GM11168 (cell line): ENCODE measurements at regions not wholly inside any gene's neighbourhood (a gene's known extent, or its start where the extent isn't known, plus 50 kb on each side); places are given as distances from the start of the nearest gene placed in this dataset.
"Not testable (repeated sequence)": the region's sequence is repeated elsewhere in the genome, so short reads cannot be mapped to it uniquely, and the experiment has no call there.

Source experiments
- in situ Hi-C: fragments of 300-500 bp; cut with MboI; formaldehyde crosslinking; loops from one replicate; pipeline ENCODE4 v1.12.0; 2022; ENCODE audit warnings: low sequenced_read_pairs; ENCODE audit not compliant: unreplicated experiment

DNA sequence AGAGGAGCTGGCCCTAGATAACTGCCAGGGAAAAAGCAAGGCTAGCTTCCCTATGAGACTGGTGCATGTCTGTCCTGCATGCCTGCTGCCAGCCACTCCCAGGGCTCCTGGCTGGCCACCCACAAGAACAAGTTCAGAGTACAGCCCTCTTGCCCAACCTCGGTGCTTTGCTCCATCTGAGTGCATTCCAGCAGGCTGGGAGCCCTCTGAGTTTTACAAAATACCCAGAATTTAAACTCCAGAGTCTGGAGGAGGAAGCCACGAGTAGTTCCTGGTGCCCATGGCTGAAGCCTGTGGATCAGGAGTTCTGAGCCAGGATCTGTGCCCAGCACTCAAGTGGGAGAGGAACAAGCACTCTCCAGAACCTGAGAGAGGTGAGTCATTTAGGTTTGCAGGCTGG is 111.6 kb downstream of the MAGEE2 start:
- in situ Hi-C loops = no loop called here

DNA sequence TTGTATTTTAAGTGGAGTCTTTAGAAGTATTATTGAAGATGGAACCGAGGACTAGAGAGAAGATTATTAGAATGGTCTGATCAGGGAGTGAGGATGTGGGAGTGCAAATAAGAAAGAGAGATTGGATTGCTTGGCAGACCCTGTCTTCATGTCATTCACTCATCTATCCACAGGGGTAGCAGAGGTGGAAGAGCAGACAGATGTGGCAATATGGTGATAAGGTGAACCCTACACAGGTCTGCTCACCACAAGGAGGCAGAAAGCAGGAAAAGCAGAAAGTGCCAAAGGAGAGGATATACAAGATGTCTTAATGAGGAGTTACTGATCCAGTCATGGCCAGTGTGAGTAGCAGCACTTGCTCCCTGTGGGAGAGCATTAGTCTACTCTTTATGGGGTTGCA is 129.4 kb downstream of the MAGEE2 start:
- in situ Hi-C loops = no loop called here

DNA sequence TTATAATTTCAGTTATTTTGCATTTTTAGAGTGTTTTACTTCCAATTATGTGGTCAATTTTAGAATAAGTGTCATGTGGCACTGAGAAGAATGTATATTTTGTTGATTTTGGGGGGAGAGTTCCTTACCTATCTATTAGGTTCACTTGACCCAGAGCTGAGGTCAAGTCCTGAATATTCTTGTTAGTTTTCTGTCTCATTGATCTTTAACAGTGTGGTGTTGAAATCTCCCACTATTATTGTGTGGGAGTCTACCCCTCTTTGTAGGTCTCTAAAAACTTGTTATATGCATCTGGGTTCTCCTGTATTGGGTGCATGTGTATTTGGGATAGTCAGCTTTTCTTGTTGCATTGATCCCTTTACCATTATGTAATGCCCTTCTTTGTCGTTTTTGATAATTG is 127.0 kb upstream of the ZDHHC15 start:
- in situ Hi-C loops = no loop called here

DNA sequence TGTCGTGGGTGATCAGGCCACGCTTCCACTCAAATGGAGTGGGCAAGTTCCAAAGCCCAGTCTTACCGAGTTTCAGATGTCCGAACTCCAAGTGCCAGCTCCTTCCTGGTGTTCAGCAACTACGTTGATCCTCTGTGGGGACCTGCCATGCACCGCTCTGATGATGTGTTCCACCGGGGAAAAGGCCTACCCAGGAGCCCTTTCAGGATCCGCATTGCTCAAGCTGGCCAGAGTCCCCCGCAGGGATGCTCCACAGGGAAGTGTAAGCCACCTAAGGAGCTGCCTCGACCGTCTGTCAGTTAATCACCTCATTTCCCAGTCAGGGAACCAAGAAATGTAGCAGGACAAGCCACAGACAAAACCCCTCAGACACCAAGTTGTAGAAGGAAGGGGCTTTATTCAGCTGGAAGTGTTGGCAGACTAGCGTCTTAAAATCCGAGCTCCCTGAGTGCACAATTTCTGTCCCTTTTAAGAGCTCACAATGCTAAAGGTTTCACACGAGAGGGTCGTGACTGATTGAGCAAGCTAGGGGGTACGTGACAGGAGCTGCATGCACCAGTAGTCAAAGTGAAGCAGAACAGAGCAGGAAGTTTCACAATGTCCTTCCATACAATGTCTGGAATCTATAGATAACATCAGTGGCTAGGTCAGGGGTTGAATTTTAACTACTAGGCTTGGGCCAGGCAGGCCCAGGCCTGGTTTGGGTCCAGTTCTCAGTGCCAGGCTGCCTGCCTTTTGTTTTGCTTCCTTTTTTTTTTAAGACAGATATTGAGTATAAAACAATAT is 126.2 kb upstream of the ZDHHC15 start:
- in situ Hi-C loops = no loop called here

DNA sequence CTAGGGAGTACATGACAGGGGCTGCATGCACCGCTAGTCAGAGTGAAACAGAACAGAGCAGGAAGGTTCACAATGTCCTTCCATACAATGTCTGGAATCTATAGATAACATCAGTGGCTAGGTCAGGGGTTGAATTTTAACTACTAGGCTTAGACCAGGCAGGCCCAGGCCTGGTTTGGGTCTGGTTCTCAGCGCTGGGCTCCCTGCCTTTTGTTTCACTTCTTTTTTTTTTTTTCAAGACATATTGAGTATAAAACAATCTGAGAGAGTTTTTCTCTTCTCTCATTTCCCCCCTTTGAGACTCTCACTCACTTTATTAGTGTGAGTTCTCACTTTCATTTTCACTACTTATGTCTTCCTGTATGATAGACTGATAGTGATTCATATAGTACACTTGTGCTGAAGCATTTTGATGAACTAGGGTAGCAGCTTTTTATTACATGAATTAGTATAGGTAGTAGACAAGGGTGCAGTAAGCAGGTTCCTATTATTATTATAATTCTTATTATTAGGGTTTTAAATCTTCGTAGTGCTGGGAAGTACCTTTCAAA is 120.0 kb upstream of the ZDHHC15 start:
- in situ Hi-C loops = no loop called here

DNA sequence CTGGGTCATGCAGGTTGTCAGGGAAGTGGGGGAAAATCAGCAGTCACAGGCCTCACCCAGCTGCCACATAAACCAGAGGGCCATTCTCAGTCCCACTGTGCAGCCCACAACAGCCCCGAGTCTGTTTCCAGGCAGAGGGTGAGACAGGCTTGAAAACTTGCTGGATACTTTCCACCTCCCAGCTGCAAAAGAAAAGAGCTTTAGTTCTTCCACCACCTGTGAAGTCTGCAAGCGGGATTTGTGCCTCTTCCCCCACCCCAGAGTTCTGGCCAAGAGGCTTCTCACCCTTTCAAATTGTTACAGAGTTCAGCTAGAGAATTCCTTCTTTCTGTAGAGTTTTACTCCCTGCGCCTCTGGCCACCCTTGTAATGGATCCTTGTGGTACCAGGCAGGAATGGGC is 115.5 kb upstream of the ZDHHC15 start:
- in situ Hi-C loops = no loop called here

DNA sequence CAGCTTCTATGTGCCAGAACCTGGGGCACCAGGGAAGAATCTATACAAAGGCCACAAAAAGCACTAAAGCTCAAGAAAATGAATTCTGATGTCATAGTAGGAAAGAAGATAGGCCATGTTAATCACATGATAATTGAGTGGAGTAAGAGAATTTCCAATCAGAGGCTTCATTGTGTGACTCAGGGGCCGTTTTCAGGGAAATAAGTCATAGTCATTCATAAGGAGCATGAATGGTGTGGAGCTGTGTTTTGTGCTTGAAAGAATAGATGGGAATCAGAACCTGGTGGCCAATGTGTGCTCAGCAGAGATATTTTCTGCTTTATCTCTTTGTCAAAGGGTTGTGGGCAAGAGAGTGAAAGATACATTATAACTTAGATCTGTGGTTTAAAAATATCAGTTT is 102.4 kb upstream of the ZDHHC15 start:
- in situ Hi-C loops = no loop called here

DNA sequence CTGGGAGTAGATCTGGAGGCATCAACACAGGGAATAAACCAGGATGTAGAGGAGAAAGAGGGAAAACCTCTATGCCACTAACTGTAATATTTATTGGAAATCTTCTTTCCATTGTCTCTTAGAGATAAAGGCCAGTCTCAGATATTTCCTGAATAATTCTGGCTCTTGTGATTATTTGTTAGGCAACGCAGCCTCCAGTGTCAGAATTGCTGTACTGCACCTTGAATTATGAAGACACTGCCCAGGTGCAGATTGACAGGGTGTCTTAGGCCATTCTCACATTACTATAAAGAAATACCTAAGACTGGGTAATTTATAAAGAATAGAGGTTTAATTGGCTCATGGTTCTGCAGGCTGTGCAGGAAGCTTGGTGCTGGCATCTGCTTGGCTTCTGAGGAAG is 100.7 kb upstream of the ZDHHC15 start:
- in situ Hi-C loops = loop anchor here (25.0 kb wide), 1 partner anchor 1061 kb away; no protein-coding TSS in a partner anchor

DNA sequence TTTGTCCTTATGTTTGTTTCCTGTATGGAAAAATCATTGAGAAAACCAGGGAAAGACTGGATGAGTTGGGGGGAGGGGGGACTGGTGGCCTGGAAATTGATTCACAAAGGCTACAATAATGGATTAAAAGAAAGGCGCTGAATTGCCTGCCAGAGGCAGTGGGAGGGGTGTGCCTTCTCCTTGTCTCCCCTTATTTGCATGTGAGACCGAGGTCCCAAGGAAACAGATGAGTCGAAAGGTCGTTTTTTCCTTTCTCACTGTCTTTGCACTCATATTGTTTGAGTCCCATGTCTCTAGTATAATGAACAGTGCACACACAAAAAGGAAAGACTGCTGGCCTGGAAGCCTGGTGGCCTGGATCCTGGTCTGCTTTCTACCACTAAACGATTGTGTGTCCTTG is 86.6 kb upstream of the ZDHHC15 start:
- in situ Hi-C loops = loop anchor here (25.0 kb wide), 1 partner anchor 1047 kb away; no protein-coding TSS in a partner anchor

DNA sequence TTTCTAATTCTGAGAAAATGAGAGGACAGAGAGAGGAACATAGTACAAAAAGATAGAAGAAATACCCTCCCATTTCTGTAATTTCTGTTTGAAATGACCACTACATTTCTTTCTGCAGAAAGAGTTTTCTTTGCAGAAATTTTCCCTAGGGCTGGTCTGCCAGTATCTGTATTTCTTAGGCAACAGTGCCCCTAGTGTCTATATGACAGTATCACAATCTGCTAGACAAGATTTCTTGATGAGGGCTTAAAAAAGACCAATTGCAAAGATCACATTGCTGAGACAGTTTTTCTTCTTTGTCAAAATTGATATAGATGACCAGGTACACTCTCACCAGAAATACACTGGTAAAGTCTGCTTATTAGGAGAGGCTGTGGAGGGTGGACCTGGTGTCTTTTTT is 81.0 kb upstream of the ZDHHC15 start:
- in situ Hi-C loops = loop anchor here (25.0 kb wide), 1 partner anchor 1042 kb away; no protein-coding TSS in a partner anchor

DNA sequence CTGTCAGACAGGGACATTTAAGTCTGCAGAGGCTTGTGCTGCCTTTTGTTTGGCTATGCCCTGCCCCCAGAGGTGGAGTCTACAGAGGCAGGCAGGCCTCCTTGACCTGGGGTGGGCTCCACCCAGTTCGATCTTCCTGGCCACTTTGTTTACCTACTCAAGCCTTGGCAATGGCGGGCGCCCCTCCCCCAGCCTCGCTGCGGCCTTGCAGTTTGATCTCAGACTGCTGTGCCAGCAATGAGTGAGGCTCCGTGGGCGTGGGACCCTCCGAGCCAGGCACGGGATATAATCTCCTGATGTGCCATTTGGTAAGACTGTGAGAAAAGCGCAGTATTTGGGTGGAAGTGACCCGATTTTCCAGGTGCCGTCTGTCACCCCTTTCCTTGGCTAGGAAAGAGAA is 79.2 kb upstream of the ZDHHC15 start:
- in situ Hi-C loops = loop anchor here (25.0 kb wide), 1 partner anchor 1040 kb away; no protein-coding TSS in a partner anchor

DNA sequence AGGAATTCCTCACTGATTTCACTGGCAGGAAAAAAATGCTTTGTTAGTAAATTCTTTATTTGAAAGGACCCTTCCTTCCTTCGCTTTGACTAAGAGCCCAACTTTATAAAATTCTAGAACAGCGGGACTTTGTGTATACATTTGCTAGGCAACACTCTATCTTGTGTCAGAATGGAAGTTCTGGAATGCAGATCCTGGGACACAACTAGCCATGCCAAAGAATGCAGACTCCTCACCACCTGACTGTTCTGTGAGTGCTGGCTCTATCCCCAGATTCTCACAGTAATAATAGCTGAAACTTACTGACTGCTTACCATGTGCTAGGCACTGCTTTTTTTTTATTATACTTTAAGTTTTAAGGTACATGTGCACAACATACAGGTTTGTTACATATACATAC is 73.3 kb upstream of the ZDHHC15 start:
- in situ Hi-C loops = no loop called here

DNA sequence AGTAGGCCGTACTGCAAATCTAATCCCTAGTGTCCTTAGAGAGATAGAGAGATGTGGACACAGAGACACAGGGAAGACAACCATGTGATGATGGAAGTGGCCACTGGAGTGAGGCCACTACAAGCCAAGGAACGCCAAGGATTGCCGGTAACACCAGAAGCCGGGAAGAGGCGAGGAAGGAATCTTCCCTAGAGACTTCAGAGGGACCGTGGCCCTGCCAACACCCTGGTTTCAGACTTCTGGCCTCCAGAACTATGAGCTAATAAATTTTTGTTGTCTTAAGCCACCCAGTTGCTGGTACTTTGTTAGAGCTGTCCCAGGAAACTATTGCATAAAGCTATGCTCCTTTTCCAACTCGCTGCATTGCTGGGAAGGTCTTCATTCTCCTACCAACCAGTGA is 70.3 kb upstream of the ZDHHC15 start:
- in situ Hi-C loops = not testable (repeated sequence)

DNA sequence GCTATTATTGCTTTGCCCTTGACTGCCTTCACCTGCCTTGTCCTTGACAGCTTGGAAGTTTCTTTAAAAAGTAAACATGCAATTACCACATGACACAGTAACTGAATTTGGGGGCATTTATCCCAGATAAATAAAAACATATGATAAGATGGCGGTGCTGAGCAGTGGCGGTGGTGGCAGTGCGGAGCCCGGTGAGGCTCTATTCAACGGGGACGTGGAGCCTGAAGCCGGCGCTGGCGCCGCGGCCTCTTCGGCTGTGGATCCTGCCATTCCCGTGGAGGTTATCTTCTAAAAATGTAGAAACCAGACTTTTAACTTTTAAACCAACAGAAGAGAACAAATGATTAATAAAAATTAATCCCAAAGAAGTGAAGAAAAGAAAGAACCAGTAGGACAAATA is 59.7 kb upstream of the ZDHHC15 start:
- in situ Hi-C loops = no loop called here
